ENCODE measurements at regions not wholly inside any gene's neighbourhood (a gene's known extent, or its start where the extent isn't known, plus 50 kb on each side); places are given as distances from the start of the nearest gene placed in this dataset.

DNA sequence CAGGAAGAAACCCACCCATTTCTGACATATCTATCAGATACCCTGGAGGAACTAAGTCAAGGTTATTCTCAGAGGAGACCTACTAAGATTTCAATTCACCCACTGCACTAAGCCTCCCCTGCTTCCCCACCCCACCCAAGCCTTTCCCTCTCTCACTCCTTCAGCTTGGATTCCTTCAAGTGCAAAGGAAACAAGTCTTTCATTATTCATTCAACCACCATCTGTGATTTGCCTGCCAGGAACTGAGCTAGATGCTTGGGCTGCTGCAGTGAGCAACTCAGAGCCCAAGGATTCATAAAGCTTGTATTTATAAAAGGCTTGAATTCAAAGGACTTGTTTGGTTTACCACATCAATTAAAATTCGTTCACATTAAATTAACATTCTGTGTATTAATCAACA is 161.3 kb downstream of the GXYLT1 start:
- FAIRE-seq (no peak), DNase-seq (ENCODE audit: insufficient read length, low spot score) (no peak)

DNA sequence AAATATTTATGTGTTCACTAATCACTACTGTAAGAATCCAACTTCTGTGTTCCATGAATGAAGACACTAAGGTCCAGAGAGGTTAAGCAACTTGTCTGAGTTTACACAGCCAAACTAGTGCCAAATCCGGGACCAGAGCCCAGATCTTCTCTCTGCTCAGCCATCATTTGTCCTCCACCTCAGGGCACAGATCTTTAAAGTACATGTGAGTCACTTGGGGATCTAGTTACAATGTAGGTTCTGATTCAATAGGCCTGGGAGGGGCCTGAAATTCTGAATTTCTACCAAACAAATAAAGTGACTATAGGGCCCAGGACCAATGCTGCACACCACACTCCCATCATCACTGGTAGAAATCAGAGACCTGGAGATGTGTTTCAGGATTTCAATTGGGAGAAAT is 162.9 kb downstream of the GXYLT1 start:
- FAIRE-seq (no peak), DNase-seq (ENCODE audit: insufficient read length, low spot score) (no peak)

DNA sequence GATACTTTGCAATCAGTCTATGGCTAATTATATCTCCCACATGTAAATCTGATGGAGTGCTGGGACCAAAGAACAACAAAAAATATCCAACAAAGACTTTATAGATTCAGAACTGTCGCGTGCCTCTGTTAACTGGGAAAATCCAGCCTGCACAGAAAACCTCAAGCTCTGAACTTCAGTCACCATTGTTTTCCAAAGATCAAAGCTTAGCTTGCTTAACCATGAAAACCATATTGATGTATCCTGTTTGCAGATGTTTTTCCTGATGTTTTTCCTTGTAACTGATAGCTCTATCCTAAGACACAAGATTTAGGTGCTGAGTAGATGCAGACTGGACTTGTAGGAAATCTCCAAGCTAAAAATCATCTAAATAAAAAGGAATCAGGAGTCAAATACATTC is 163.7 kb downstream of the GXYLT1 start:
- no peak for FAIRE-seq
- no peak for DNase-seq (ENCODE audit: insufficient read length, low spot score)

DNA sequence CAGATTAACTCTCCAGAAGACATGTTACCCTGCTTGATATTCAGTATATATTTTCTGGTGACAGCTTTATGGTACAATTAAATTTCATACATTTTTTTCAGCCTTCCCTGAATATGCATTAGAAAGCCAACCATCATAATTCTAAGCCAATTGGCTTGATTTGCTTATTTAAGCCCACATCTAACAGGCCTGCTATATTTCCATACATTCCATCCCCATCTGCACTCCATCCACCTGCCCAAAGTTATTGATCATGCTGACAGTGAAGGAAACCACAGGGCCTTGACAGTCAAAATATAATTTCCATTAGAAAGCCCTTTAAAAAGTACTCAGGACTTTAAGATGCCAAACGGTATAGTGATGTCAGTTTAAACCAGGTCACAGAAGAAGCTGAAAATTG is 164.3 kb downstream of the GXYLT1 start:
- FAIRE-seq (no peak), DNase-seq (ENCODE audit: insufficient read length, low spot score) (no peak)

DNA sequence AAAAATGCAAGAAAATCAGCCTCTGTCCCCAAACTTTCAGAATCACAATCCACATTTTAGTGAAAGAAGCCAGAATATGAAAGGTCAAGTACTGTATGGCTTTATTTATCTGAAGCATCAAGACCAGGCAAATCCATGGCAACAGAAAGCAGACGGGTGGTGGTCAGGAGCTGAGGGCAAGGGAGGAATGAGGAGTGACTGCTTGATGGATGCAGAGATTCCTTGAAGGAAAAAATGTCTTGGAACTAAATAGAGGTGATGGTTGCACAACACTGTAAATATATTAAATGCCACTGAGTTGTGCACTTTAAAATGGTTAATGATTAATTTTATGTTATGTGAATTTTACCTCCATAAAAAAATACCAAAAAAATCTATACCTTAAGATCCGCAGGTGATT is 165.1 kb downstream of the GXYLT1 start:
- DNase-seq (ENCODE audit: insufficient read length, low spot score) (no peak), FAIRE-seq (no peak)

DNA sequence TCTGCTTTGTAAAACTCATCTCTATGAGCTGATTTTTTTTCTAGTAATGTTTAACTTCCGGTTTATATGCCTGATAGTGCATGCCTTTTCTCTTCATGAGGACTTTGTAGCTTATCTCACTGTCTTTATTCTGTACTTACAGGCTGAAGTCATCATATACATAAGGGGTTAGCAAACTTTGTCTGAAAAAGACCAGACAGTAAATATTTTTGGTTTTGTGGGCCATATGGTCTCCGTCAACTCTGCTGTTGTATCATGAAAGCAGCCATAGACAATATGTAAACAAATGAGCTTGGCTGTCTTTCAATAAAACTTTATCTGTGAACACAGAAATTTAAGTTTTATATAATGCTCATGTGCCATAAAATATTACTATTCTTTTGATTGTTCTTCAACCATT is 172.1 kb downstream of the GXYLT1 start:
- FAIRE-seq, result no peak

DNA sequence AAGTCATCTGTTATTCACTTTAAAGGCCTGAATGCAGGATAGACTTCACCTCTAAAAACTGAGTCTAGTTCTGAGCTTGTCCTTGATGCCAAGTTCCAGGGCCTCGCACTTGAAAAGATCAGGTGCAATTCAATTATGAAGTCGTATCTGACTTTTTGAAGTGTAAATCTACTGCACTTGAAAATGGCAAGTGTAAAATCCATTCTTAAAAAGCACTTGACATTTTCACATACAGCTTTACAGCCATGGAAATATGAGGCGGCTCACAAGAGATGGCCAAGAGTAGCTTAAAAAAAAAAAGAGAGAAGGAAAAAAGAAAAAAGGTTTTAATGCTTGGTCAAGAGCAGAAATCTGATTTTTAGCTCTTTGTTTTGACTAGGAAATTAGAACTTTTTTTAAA is 172.5 kb downstream of the GXYLT1 start:
- no peak for FAIRE-seq
- DNase-seq (ENCODE audit: insufficient read length, low spot score), result no peak

More for the DNA sequence above, 172.1 kb downstream of the GXYLT1 start:
- DNase-seq (ENCODE audit: insufficient read length, low spot score), result no peak

DNA sequence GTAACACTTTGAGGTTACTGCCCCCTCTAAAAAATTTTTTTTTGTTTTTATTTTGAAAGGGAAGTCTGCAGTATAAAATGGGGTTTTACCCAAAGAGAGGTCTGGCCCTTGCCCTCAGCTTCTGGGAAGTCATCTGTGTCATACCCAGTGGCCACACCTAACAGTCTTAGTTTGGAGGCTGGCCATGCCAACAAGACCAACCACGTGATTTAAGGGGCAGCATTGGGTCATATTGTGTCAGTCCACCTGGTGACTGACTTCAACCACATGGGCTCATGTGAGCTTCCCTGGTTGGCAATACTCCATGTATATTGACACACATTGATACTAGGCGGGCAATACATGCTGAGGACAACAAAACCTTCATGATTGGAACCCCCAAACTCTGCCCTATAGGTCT is 173.9 kb downstream of the GXYLT1 start:
- DNase-seq (ENCODE audit: insufficient read length, low spot score) (no peak), FAIRE-seq (no peak)

DNA sequence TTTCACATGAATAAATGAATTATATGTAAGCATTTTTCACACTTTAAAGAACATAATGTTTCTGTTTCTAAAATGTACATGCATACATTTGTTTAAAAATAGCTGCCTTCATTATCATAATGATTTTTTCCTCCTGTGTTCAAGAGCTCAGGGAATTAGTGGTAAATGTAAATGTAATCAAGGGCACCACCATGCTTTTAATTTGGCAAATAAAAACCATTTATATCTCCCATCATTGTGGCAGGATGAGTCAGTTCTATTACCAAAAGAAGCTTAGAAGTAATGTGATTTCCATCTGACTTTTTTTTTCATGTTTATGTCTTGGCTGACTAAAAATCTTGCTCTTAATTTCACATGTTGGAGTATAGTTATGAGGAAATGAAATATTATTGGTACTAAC is 176.1 kb downstream of the GXYLT1 start:
- FAIRE-seq (no peak), DNase-seq (ENCODE audit: insufficient read length, low spot score) (no peak)

DNA sequence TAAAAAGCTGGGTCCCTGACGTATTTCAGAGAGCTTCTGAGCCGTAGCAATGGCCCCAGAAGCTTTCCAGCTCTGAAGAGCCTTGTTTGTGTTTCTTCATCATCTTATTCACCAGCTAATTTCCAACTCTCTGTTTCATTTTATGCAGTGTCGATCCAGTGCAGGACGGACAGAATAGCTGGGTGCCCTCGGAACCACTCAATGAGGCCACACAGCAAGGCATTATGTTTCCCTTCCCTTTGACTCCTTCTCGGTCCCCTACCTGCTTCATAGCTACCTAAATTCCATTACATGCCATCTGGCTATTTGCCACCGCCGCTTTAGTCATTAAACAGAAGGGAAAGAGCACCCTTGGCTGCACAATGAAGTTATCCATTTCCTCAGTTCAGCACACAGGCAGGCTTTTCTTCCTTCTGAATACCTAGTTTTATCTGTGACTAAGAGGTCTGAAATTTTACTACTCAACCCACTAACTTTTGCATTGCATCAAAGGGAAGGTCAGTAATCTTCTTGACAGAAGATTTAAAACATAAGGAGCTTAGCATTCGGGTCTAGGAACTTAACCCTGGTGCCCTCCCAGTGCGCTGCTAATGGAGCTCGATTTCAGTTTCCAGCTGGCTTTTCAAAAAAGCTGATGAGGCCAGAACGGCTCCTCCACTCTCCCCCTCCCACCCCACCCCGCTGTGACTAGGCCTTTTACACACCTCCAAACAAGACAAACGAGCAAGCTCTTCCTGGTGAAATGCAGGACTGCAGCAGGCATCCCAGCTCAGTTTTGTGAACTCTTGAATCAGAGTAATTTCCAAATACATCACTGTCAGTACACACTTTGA is 176.8 kb downstream of the GXYLT1 start:
- FAIRE-seq (no peak), DNase-seq (ENCODE audit: insufficient read length, low spot score) (no peak)

DNA sequence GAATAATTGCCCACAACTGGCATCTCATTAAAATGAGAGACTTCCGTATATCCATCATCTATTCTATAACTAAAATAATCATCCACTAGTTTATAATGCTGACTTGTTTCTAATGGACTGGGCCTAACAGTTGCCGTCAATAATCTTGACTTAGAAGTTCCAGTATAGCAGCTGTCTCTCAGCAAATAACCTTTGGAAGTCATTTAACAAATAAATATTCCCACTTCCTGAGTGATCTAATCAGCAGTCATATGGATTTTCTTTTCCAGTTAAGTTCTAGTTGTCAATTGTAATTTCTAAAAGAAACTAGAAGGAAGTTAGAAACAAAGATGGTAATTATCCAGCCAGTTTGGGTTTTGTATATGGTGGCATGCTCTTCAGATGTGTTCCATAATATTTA is 177.8 kb downstream of the GXYLT1 start:
- DNase-seq (ENCODE audit: insufficient read length, low spot score) (no peak), FAIRE-seq (no peak)

DNA sequence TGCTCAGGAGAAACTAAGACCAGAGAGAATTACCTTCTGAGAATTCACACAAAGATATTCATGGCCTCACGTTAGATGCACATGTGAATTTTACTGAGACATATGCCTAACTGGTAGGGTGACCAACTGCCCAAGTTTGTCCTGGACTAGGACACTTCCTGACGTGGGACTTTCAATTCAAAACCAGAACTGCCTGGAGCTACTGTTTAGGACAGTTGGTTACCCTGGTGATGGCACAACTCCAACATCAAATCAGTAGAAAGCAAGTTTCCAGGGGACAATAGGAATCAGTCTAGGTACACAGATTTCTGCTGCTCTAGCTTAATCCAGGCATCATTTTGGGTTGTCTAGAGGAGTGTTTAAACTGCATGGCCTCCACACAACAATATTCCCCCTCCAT is 178.7 kb downstream of the GXYLT1 start:
- FAIRE-seq, result no peak
- no peak for DNase-seq (ENCODE audit: insufficient read length, low spot score)

DNA sequence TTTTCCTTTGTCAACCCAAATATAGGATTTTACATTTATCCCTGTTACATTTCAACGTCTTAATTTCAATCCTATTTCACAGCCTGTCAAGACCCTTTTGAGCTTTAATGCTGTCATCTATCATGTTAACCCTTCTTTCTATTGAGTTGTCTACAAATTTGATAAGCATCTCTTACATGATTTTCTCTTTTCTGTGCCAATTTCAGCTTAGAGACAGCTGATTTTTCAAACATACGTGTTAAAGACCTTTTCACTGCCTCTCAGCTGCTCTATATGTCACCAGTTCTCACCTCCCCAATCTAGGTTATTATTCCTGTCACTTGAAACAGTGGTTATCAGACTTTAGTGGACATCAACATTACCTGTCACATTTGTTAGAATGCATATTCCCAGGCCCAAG is 181.3 kb downstream of the GXYLT1 start:
- DNase-seq (ENCODE audit: insufficient read length, low spot score), result no peak
- no peak for FAIRE-seq

DNA sequence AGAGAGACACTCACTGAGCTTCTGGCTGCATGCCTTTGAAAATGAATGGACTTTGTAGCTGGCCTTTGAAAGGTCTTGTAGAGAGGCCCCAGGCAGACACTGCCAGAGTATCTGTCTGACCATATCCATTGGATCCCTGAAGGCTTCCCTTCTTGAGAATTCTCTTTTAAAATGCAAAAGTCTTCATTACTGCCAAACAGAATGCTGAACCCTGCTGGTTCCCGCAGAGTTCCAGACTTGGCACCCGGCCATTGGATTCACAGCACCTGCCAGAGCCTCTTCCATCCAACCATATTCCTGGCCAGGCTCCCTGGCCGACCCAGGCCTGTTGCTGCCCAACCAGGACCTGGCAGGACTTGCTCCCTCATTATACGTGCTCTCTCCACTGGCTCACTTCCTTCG is 182.5 kb downstream of the GXYLT1 start:
- DNase-seq (ENCODE audit: insufficient read length, low spot score) (no peak), FAIRE-seq (no peak)

DNA sequence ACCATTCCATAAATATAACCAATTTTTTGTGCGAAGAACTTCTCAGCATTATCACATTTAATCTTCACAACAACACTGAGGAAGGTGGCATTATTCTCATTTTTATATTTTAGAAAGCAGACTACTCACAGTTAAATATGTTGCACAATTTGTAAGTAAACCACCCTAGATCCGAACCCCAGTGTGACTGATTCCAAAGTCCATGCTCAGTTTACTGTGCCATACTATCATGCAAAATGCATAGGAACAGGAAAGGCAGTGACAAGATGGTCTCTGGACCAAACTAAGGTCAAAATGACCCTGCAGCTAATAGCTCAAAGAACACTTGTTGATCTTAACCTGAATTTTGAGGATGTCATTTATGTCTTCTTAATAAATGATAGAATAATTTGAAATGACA is 185.4 kb downstream of the GXYLT1 start:
- FAIRE-seq (no peak), DNase-seq (ENCODE audit: insufficient read length, low spot score) (no peak)

DNA sequence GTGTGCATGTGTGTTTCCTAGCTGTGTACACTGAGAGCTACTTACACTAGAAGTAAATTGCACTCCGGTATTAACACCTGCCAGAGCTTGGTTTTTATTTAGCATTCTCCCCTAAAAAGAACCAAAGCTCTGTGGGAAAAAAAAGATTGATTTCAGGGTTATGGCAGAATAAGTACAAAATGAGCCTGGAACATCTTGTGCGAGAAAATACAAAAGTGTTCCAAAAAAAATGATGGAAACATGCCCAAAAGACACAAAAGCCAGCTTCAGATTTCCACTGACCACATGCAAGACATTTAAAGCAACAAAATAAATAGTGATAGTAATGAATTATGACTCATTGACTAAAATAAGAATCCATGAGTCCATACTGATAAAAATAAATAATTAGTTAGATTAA is 188.3 kb downstream of the GXYLT1 start:
- no peak for DNase-seq (ENCODE audit: insufficient read length, low spot score)
- FAIRE-seq, result no peak

DNA sequence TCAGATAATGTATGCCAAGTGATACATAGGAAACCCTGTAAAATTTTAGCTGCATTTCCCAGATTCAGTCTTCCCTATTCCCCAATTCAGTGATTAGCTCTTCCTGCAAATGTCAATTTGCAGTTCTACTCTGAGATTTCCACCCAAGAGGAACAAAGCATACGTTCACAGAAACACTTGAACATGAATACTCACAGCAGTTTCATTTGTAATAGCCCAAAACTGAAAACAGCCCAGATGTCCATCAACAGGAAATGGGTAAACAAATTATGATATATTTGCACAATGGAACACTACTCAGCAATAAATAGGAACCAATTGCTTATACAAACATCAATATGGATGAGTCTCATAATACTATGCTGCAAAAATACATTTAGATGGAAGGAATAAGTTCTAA is 194.2 kb downstream of the GXYLT1 start:
- DNase-seq (ENCODE audit: insufficient read length, low spot score) (no peak), FAIRE-seq (no peak)

DNA sequence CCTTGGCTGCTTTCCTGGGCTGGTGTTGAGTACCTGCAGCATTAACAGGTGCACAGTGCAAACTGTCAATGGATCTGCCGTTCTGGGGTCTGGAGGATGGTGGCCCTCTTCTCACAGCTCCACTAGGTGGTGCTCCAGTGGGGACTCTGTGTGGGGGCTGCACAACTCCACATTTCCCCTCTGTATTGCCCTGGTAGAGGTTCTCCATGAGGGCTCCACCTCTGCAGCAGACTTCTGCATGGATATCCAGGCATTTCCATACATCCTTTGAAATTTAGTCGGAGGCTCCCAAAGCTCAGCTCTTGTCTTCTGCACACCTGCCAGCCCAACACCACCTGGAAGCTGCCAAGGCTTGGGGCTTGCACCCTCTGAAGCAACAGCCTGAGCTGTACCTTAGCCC is 198.6 kb downstream of the GXYLT1 start:
- FAIRE-seq, result no peak
- no peak for DNase-seq (ENCODE audit: insufficient read length, low spot score)

DNA sequence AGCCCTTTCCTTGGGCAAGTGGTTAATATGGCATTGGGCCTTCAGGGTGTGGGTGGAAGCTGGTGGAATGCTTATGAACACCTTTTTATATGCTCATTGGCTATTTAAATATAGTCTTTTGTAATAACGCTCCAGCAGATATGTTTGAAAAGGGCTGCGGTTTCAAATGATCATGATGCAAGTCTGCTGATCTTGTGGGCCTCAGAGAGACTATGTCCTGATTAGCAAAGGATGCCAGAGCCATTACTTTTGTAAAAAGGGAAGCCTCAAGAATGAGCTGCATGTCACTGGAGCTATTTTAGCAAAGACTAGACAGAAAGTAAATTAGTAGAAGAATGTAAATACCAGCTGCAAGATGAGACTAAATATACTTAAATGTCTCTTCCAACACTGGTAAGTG is 200.5 kb downstream of the GXYLT1 start:
- DNase-seq (ENCODE audit: insufficient read length, low spot score), result no peak
- no peak for FAIRE-seq

DNA sequence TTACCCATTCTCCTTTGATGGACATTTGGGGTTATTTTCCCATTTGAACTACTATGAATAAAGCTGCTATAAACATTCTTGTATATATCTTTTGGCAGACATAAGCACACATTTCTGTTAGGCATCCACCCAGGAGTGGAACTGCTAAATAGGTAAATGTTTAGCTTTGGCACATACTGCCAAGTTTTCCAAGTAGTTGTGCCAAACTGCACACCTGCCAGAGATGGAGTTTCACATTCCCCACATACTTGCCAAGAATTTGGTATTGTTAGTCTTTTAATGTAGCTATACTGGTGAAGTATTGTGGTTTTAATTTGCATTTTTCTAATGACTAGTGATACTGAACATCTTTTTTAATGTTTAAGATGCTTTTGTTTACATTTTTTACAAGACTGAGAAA is 201.0 kb downstream of the GXYLT1 start:
- DNase-seq (ENCODE audit: insufficient read length, low spot score) (no peak), FAIRE-seq (no peak)

DNA sequence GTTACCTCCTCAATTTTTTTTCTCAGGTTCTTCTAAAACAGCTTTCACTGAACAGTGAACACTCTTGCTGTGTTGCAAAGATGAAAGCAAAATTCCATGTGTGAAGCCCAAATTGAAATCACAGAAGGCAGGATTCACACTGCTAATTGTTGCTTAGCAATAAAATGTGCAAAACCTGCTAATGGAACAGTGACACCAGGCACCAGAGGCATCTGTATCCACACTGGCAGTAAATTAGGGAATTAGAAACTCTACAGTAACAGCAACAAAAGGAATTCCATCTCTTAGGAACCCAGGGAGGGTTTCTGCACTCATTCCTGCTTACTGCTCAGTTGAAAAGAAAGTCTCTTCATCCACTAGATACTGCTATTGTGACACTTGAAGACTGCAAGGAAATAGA is 202.3 kb downstream of the GXYLT1 start:
- no peak for DNase-seq (ENCODE audit: insufficient read length, low spot score)
- FAIRE-seq, result no peak

DNA sequence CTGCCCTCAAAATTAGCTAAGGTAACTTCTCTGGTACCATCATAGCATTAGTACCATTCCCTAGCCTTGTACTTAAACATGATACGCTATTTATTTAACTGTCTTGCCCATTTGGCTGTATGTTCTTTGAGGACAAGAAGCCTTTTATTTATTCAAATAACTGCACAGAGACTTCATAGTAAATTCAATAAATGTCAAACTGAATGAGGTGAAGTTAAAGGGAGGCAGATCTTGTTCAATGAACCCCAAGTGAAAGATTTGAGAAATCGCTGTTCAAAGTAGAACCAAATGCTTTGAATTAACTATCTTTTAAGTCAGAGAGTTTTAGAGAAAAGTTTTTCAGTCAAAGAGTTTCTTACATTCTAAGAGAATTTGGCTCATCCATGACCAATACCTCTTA is 203.6 kb downstream of the GXYLT1 start:
- DNase-seq (ENCODE audit: insufficient read length, low spot score) (no peak), FAIRE-seq (no peak)

DNA sequence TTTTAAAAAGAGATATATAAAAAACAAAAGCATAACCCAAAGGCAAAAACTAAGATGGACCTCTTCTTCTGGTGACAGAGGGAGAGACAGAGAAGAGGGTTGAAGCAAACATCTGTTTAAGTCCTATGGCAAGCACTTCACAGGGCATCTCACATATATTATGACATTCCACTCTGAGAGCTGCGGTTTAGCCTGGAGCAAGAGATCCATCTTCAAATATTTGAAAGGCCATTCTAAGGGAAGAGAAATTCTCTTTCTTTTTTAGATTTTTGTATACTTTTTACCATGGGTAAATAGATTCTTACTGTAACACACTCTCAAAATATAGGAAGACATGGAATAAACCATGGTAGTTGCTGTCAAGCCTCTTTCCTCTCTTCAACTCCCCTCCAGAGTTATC is 204.1 kb downstream of the GXYLT1 start:
- DNase-seq (ENCODE audit: insufficient read length, low spot score), result no peak
- FAIRE-seq, result no peak

Measured in GM19239 (cell line).